ENCODE measurements at regions not wholly inside any gene's neighbourhood (a gene's known extent, or its start where the extent isn't known, plus 50 kb on each side); places are given as distances from the start of the nearest gene placed in this dataset.

DNA sequence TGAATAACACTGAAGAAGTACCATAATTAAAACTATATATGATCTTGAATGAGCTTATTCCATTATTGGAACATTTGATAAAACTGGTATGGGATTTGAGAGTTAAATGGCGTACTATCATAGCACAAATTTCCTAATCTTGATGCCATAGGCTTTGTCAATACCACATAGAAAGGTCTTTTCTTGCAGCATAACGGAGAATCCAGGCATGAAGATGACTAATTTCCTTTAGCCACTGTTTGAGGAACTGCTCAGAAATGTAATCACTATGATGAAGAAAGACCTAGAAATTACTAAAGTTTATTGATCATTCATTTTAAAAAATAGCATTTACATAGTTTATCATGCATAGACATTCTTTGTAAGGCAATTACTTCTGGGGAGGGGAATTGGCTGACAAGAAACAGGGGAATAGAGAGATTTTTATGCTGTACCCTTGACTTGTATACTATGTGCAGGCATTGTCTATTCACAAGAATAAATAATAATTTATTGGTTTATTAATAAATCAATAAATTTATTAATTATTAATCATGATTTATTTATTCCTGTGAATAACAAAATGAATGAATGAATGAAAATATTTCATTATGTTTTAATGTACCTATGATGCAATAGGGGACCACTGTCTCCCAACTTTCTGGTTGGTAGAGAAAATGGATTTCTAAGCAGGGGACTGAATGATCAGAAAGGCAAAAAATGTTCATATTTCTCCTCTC is 2676.6 kb downstream of the PCDH9 start:
- H3K27ac ChIP-seq, result no peak overlapping the region
- TF ChIP-seq, protein P1, sequence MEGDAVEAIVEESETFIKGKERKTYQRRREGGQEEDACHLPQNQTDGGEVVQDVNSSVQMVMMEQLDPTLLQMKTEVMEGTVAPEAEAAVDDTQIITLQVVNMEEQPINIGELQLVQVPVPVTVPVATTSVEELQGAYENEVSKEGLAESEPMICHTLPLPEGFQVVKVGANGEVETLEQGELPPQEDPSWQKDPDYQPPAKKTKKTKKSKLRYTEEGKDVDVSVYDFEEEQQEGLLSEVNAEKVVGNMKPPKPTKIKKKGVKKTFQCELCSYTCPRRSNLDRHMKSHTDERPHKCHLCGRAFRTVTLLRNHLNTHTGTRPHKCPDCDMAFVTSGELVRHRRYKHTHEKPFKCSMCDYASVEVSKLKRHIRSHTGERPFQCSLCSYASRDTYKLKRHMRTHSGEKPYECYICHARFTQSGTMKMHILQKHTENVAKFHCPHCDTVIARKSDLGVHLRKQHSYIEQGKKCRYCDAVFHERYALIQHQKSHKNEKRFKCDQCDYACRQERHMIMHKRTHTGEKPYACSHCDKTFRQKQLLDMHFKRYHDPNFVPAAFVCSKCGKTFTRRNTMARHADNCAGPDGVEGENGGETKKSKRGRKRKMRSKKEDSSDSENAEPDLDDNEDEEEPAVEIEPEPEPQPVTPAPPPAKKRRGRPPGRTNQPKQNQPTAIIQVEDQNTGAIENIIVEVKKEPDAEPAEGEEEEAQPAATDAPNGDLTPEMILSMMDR (conservative IDR thresholded peaks at IDR 0.05), result no peak
- TF ChIP-seq ZFX (IDR thresholded peaks at IDR 0.05), result no peak

GRCh38 chr13:64551755-64552154 is 2678.4 kb downstream of the PCDH9 start:
- TF ChIP-seq, protein P1 (conservative IDR thresholded peaks at IDR 0.05), result no peak
- no peak for TF ChIP-seq ZFX (IDR thresholded peaks at IDR 0.05)
- no peak overlapping the region for H3K27ac ChIP-seq

GRCh38 chr13:64546371-64546770 is 2683.8 kb downstream of the PCDH9 start:
- TF ChIP-seq, protein P1 (conservative IDR thresholded peaks at IDR 0.05), result no peak
- TF ChIP-seq ZFX (IDR thresholded peaks at IDR 0.05), result no peak
- no peak overlapping the region for H3K27ac ChIP-seq

- TF ChIP-seq, protein P1 (conservative IDR thresholded peaks at IDR 0.05), result no peak
- no peak for TF ChIP-seq ZFX (IDR thresholded peaks at IDR 0.05)
- no peak overlapping the region for H3K27ac ChIP-seq
Observed at GRCh38 chr13:64540976-64541375, 2689.2 kb downstream of the PCDH9 start.

- TF ChIP-seq ZFX (IDR thresholded peaks at IDR 0.05), result no peak
- TF ChIP-seq, protein P1 (conservative IDR thresholded peaks at IDR 0.05), result no peak
- H3K27ac ChIP-seq, result no peak overlapping the region
Observed at GRCh38 chr13:64540468-64540867, 2689.7 kb downstream of the PCDH9 start.

DNA sequence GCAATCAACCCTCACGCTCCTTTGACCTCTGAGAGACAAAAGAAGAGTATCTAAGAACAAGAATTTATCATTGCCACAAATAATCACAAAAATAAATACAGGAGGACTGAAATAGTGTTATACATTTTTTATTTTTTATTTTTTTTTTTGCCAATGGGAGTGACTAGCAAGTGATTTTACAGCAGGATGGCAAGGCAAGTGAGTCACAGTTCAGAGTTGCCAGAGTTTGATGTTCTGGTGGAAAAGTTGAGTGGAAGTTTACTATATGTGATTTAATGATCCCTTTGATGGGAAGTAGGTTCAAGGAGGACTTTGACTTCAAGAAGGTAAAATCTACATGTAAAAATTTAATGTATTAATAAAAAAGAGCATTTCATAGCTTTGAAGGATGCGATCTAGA is 2691.4 kb downstream of the PCDH9 start:
- no peak overlapping the region for H3K27ac ChIP-seq
- TF ChIP-seq ZFX (IDR thresholded peaks at IDR 0.05), result no peak
- TF ChIP-seq, protein P1 (conservative IDR thresholded peaks at IDR 0.05), result no peak

- TF ChIP-seq, protein P1 (conservative IDR thresholded peaks at IDR 0.05), result no peak
- TF ChIP-seq ZFX (IDR thresholded peaks at IDR 0.05), result no peak
- no peak overlapping the region for H3K27ac ChIP-seq
Observed at GRCh38 chr13:64534302-64534701, 2695.8 kb downstream of the PCDH9 start.

All from C4-2B (cell line).